Effector memory CD4-positive, alpha-beta T cell (primary cell): ENCODE measurements at regions not wholly inside any gene's neighbourhood (a gene's known extent, or its start where the extent isn't known, plus 50 kb on each side); places are given as distances from the start of the nearest gene placed in this dataset.

Source experiments
- DNase-seq, 3 donors: peaks; one replicate each; pipeline ENCODE4 v3.0.0-alpha.2; 2020
- H3K27ac ChIP-seq: 2 replicates; pipeline ENCODE4 v1.7.0; 2013; ENCODE audit warnings: mild to moderate bottlenecking, low read length, moderate library complexity; ENCODE audit not compliant: insufficient read depth, poor library complexity, severe bottlenecking
- H3K27me3 ChIP-seq: replicated peaks from 2 replicates; pipeline ENCODE4 v1.7.0; 2013; ENCODE audit warnings: mild to moderate bottlenecking, low read length; ENCODE audit not compliant: insufficient read depth, control insufficient read depth, poor library complexity, severe bottlenecking
- H3K36me3 ChIP-seq: 2 replicates; pipeline ENCODE4 v1.7.0; 2013; ENCODE audit warnings: mild to moderate bottlenecking, low read length, moderate library complexity; ENCODE audit not compliant: control insufficient read depth, insufficient read depth
- H3K4me1 ChIP-seq: 2 replicates; pipeline ENCODE4 v1.7.0; 2013; ENCODE audit warnings: low read length, mild to moderate bottlenecking; ENCODE audit not compliant: control insufficient read depth, insufficient read depth, poor library complexity, severe bottlenecking
- H3K4me3 ChIP-seq: 2 replicates; pipeline ENCODE4 v1.7.0; 2013; ENCODE audit warnings: low read length, low read depth, mild to moderate bottlenecking; ENCODE audit not compliant: insufficient read depth, poor library complexity, severe bottlenecking
- H3K9me3 ChIP-seq: 2 replicates; pipeline ENCODE4 v1.7.0; 2013; ENCODE audit warnings: mild to moderate bottlenecking, low read length, moderate library complexity; ENCODE audit not compliant: control insufficient read depth

DNA sequence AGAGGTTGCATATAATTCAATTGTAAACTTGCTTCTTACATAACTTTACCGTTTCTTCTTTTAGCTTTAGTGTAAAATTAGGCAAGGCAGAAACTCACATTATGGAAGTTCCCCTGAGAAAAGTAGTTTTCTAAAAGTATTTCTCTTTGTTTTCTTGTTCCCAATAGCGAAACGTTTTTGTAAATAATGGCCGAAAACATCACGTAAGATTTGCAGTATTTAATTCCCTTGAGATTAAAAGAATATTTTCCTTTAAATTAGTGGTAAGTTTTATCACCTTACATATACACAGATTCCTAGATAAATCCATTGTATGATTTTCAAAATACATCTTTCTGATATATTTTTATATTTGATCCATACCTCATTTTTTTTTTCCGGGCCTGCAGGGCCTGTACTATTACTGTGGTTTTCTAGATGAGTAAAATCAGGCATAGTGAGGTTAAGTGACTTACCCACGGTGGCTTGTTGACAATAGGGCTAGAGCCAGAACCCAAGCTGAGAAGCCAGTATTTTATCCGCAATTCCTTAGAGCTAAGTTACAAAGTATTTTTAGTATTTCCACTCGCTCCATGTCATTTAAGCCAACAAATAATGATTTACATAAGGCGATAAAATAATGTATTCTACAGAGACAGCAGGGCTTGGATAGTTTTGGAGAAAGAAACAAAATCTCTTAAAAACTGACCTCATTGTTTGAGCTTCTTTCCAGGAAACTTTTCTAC lies 82.2 kb upstream of the VEGFC start:
- Histone ChIP-seq H3K36me3 (no peaks in the 10 kb centered on the region), H3K4me1 (no peaks in the 10 kb centered on the region), H3K4me3 (no peak overlapping the region), H3K27ac (no peak overlapping the region), H3K27me3 (no peaks in the 10 kb centered on the region), H3K9me3 (no peaks in the 10 kb centered on the region)
- no peak for DNase-seq

DNA sequence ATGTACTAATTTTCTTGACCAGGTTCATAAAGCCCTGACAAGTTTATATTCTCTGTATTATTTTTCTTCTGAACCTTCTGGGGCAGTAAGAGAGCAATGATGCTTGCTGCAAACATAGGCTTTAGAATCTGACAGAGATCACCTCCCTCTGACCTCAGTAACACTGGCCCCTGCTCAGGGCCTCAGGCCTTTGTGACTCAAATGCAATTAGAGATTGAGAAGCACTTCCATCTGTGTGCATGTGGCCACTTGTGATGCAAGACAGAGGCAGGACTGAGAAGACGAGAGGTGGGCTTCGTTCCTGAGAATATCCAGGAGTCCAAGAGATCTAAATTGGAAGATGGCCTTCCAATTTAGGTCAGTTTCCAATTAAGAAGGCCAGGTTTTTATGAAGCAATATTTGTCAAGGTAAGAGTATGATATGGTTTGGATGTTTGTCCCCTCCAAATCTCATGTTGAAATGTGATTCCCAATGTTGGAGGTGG lies 82.8 kb upstream of the VEGFC start:
- no peak for DNase-seq
- no peak overlapping the region for H3K27ac ChIP-seq
- H3K27me3 ChIP-seq: no peaks in the 10 kb centered on the region
- H3K4me3 ChIP-seq: no peak overlapping the region
- no peaks in the 10 kb centered on the region for H3K4me1 ChIP-seq
- no peaks in the 10 kb centered on the region for H3K9me3 ChIP-seq
- no peaks in the 10 kb centered on the region for H3K36me3 ChIP-seq

- Histone ChIP-seq H3K9me3 (no peaks in the 10 kb centered on the region), H3K36me3 (no peaks in the 10 kb centered on the region), H3K27ac (no peak overlapping the region), H3K27me3 (no peaks in the 10 kb centered on the region), H3K4me3 (no peak overlapping the region), H3K4me1 (no peaks in the 10 kb centered on the region)
- no peak for DNase-seq
Observed at GRCh38 chr4:176879380-176880116, 86.8 kb upstream of the VEGFC start.

GRCh38 chr4:176882206-176882605 lies 89.5 kb upstream of the VEGFC start:
- H3K27me3 ChIP-seq: no peaks in the 10 kb centered on the region
- H3K27ac ChIP-seq: no peak overlapping the region
- no peaks in the 10 kb centered on the region for H3K36me3 ChIP-seq
- H3K4me1 ChIP-seq: no peaks in the 10 kb centered on the region
- DNase-seq: no peak
- H3K9me3 ChIP-seq: no peaks in the 10 kb centered on the region
- H3K4me3 ChIP-seq: no peak overlapping the region

DNA sequence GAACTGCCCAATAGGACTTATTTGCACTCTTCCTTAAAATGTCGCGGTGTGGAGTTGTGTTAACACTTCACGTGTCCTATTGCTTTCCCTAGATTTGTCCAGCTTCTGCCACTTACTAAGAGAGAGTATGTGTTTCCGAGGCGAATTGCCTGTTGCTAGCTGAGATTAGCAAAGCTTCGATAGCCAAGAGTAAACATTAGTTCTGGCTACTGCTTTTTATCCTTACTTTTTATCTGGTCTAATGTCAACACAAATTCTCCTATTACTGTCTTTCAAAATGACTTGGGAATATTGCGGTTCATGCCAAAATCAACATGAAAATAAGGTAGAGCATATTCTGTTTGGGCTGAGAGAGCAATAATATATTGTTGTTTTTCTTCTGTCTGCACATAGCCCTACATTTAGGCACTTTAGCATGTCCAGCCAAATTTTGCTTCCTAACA lies 90.4 kb upstream of the VEGFC start:
- H3K4me1 ChIP-seq: no peaks in the 10 kb centered on the region
- H3K36me3 ChIP-seq: no peaks in the 10 kb centered on the region
- H3K27ac ChIP-seq: no peak overlapping the region
- no peaks in the 10 kb centered on the region for H3K27me3 ChIP-seq
- H3K9me3 ChIP-seq: no peaks in the 10 kb centered on the region
- DNase-seq: no peak
- no peak overlapping the region for H3K4me3 ChIP-seq

DNA sequence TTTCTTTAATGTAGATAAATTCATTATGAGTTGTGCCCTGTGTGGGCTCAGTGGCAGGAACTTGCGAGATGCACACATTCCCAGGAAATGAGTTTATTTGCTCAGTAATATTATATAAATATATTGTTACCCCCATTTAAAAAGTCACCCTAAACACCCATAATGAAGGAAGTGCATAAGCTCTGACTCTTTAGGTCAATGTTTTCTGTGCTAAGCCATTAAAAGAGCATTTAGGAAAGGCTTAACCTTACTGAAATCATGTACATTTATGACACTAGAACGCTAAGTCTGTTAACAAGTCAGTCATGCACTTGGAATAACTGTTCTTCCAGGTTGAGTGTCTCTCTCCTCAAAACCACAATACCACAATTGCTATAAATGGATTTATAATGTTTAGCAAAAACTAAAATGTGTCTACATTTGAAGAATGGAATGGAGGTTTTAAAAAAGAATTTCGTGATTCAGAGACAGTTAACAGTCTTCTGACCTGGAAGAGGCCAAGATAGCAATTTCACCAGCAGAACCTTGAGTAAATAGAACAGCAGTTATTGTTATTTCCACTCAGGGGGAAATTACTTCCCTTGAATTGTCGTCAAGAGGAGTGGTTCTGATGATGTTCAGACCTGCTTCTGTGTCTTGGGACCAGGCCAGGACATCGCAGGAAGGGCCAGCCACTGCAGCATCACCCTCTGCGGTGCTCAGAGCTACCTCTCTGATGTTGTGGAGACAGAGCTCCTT lies 91.1 kb upstream of the VEGFC start:
- H3K4me1 ChIP-seq: no peaks in the 10 kb centered on the region
- H3K4me3 ChIP-seq: no peak overlapping the region
- no peaks in the 10 kb centered on the region for H3K9me3 ChIP-seq
- DNase-seq: no peak
- no peaks in the 10 kb centered on the region for H3K36me3 ChIP-seq
- H3K27ac ChIP-seq: no peak overlapping the region
- no peaks in the 10 kb centered on the region for H3K27me3 ChIP-seq

- Histone ChIP-seq H3K36me3 (no peaks in the 10 kb centered on the region), H3K27ac (no peak overlapping the region), H3K27me3 (no peaks in the 10 kb centered on the region), H3K9me3 (no peaks in the 10 kb centered on the region), H3K4me3 (no peak overlapping the region), H3K4me1 (no peaks in the 10 kb centered on the region)
- DNase-seq: no peak
Observed at GRCh38 chr4:176885224-176885623, 92.5 kb upstream of the VEGFC start.

- Histone ChIP-seq H3K27ac (no peak overlapping the region), H3K4me3 (no peak overlapping the region)
Observed at GRCh38 chr4:176886135-176886534, 93.4 kb upstream of the VEGFC start.

DNA sequence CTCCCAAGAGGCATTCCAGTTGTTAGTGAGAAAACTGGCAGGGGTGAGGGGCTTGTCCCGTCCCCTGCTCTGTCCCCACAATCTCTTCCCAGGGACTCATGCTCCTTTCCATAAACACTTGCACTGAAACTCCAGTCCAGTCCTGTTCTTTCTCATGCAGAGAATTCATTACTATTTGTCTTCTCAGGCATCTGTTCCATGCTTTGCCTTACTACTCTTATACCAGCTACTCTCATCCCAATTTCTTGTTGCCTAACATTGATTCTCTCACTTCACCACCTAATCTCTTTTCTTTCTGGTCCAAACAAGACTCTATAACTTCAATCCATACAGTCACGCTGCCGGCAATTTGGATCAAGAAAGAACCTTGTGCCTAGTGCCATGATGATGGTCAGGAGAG lies 97.1 kb upstream of the VEGFC start:
- no peaks in the 10 kb centered on the region for H3K36me3 ChIP-seq
- no peak for DNase-seq
- H3K27ac ChIP-seq: no peak overlapping the region
- H3K4me1 ChIP-seq: no peaks in the 10 kb centered on the region
- no peak overlapping the region for H3K4me3 ChIP-seq
- H3K27me3 ChIP-seq: no peaks in the 10 kb centered on the region
- H3K9me3 ChIP-seq: no peaks in the 10 kb centered on the region

More at GRCh38 chr4:176886135-176886534, 93.4 kb upstream of the VEGFC start:
- no peak for DNase-seq
- Histone ChIP-seq H3K27me3 (no peaks in the 10 kb centered on the region), H3K9me3 (no peaks in the 10 kb centered on the region), H3K4me1 (no peaks in the 10 kb centered on the region), H3K36me3 (no peaks in the 10 kb centered on the region)

- H3K36me3 ChIP-seq: no peaks in the 10 kb centered on the region
- no peak overlapping the region for H3K27ac ChIP-seq
- no peaks in the 10 kb centered on the region for H3K9me3 ChIP-seq
- H3K4me1 ChIP-seq: no peaks in the 10 kb centered on the region
- no peak overlapping the region for H3K4me3 ChIP-seq
- H3K27me3 ChIP-seq: no peaks in the 10 kb centered on the region
- DNase-seq: no peak
Observed at GRCh38 chr4:176894498-176894897, 101.8 kb upstream of the VEGFC start.
